Middle frontal gyrus (tissue), 1 donor: ENCODE measurements at regions not wholly inside any gene's neighbourhood (a gene's known extent, or its start where the extent isn't known, plus 50 kb on each side); places are given as distances from the start of the nearest gene placed in this dataset.

ENCODE experiments used
- DNase-seq: peaks from one replicate; pipeline ENCODE4 v3.0.0-alpha.2; 2015; ENCODE audit warnings: low spot score; ENCODE audit errors: extremely low spot score

DNA sequence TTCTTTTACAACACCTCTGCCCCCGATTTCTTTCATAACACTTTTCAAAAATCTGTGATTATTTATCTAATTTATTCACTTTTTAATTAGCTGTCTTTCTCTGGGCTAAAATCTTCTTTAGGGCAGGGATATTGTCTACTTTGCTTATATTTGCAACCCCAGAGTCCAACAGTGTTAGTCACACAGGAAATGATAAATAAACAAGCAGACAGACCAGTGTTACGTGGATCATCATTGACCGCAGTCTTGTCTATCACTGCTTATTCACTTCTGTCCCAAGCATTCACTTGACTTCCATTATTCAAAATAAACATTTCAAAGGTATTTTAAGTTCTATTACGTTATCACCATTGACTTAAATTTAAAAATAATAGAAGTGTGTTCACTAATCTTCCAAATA is 237.6 kb upstream of the UBE2E3 start:
- DNase-seq, result no peak

- no peak for DNase-seq
Observed at GRCh38 chr2:180739070-180739469, 241.3 kb upstream of the UBE2E3 start.

GRCh38 chr2:180735799-180736198 is 244.6 kb upstream of the UBE2E3 start:
- DNase-seq, result no peak

GRCh38 chr2:180734382-180734781 is 246.0 kb upstream of the UBE2E3 start:
- DNase-seq, result no peak

GRCh38 chr2:180733330-180733729 is 247.1 kb upstream of the UBE2E3 start:
- no peak for DNase-seq

- no peak for DNase-seq
Observed at GRCh38 chr2:180732337-180732736, 248.1 kb upstream of the UBE2E3 start.

GRCh38 chr2:180730976-180731375 is 249.4 kb upstream of the UBE2E3 start:
- no peak for DNase-seq

DNA sequence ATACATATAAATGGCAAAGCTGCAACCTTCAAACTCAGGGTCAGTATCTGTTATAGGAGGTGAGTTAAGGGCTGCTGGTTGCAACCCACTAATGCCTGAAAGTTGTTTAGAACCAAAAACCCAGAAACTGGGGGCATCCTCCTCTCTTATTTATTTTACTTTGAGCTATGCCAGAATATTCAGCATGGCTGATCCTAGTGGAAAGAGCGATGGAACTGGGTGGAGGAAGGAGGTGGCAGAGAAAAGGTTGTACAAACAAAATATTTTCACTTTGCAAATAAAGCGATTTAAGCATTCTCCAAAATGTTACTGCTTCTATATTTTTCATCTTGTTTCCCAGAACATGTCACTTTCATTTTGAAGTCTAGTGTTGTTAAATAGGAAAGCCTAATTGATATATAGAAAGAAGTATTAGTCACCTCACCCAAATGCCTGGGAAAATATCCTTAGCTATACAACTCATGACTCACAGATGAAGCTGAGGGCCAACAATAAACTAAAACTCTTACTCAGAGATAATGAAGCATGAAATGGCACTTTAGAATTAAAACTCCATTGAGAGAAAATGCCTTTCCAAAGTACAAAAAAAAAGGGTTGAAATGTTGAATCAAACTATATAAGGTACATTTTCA is 251.4 kb upstream of the UBE2E3 start:
- DNase-seq, result no peak

GRCh38 chr2:180723712-180724111 is 256.7 kb upstream of the UBE2E3 start:
- DNase-seq, result no peak

- no peak for DNase-seq
Observed at GRCh38 chr2:180722551-180723239, 257.7 kb upstream of the UBE2E3 start.

- DNase-seq, result no peak
Observed at GRCh38 chr2:180720829-180721228, 259.6 kb upstream of the UBE2E3 start.

DNA sequence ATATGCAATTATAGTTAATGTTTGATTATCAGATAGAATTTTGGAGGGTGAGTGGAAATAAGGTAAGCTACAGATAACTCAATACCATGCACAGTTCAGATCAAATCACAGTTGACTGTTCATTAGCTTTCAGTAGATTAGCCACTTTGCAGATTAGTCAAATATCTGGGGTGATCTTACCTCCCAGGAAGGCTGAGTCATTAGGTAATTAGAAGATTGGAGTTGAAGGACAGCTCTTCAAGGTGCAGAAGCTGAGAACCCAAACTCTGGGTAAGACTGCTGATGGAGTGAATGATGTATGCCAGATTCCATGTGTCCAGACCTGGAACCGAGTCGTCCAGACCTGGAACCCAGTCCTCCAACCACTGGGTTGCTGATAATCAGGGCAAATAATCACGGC is 262.8 kb upstream of the UBE2E3 start:
- DNase-seq, result no peak

DNA sequence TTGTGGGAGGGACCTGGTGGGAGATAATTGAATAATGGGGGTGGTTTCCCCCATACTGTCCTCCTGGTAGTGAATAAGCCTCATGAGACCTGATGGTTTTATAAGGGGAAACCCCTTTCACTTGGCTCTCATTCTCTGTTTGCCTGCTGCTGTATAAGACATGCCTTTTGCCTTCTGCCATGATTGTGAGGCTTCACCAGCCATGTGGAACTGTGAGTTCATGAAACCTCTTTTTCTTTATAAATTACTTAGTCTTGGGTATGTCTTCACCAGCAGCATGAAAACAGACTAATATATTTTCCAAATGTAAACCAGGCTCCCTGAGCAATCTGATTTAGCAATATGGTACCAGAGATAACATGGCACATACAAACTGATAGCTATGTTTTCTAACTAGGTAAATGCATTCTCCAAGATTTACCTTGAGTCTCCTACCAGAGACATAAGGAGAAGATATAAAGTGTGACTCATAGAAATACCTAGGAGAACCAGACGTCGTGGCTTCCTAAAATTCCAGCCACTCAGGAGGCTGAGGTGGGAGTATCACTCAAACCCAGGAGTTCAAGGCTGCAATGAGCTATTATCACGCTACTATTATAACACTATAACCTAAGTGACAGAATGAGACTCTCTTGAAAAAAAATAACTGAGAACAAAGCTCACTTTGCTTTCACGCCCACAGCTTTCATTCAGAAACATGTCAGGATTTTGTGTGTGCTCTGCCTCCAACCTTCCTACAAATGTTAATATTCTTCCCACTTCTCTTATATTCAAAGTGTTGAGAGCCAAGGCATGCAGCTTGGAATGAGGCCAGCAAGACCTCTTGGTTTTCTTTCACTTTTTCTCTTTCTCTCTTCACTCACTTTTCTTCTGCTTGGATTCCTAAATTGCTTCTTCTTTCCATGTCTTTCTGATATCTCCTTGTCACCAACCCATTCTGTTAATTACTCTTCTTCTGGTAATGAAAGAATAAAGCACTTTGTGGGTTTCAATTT is 263.9 kb upstream of the UBE2E3 start:
- no peak for DNase-seq

DNA sequence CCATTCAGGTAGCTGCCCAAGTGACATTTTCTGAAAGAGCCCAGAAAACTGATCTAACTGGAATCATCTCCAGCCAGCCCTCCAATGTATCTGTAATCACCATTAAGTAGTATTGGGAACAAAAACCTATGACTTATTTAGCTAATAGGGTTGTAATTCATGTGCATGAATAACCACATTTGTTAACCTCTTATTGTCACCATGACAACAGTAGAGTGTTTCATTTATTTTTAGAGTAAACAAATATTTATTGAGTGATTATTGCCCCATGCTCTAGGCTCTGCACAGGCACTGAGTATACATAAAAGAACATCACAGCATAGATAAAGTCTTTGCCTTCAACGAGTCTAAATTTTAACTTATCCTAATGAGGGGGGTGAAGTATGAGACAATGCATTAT is 265.4 kb upstream of the UBE2E3 start:
- DNase-seq, result no peak

DNA sequence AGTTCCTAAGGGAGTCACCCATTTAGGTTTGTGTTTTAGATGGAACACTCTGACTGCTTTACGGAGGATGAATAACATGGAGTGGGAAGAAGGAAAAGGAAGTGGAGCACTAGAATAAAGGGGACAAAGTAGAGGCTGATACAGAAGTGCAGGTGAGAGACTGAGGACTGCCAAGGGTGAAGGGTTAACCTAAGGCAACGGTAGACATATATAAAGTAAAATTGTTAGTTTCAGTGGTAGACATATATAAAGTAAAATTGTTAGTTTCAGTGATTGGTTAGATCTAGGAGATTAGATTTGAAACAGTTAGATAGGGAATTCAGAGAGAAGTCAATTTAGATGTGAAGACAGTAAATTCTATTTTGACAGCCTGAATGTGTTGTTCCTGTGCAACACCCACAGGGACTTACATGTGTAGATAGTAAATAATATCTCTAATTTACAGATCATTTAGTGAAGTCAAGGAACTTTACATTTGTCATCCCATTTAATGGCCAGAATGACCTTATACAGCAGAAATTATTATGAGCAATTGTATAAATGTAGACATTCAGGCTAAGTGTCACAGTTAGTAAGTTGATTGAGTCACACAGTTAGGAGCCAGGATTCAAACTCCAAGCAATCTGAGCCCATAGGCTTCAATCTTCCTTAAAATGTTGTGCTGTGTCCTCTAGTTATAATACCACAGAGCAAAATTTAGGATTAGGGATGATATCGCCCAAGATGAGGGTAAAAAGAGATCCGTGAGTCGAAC is 270.8 kb upstream of the UBE2E3 start:
- DNase-seq, result no peak

DNA sequence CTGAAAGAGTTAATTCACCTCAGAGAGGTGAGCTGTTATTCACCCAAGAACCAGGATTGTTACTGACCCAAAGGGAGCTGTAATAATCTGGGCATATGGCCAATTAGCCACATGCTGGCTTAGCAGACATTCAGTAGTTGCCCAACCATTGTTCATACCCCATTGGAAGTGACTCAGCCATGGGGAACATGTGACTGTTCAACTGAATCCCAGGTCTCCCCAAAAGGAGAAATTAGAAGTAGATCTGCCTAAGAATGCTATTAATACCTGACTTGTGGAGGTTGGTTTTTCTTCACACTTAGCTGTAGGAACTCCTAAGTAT is 272.6 kb upstream of the UBE2E3 start:
- DNase-seq, result no peak

- no peak for DNase-seq
Observed at GRCh38 chr2:180707175-180707883, 273.1 kb upstream of the UBE2E3 start.

GRCh38 chr2:180706694-180707093 is 273.7 kb upstream of the UBE2E3 start:
- DNase-seq, result no peak

DNA sequence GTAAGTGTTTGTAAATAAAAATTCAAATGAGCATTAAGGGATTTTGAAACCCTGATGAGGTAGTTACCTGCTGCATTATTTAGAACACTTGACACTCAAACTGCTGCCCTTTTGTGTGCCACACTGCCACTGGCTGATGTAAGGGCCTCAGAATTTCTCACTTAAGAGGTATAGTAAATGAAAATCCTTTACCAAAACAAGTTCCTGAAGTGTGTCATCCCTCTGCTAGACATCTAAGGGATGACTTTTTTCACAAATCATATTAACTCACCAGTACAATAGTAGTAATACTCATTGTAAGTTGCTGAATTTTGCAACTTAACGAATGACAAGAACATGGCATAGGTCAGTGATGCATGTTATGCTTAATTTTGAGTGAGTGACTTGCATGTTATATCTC is 274.9 kb upstream of the UBE2E3 start:
- no peak for DNase-seq

GRCh38 chr2:180705122-180705521 is 275.3 kb upstream of the UBE2E3 start:
- no peak for DNase-seq
